Ishikawa (cell line): ENCODE measurements at regions not wholly inside any gene's neighbourhood (a gene's known extent, or its start where the extent isn't known, plus 50 kb on each side); places are given as distances from the start of the nearest gene placed in this dataset.

Experiments
- CEBPB ChIP-seq: IDR thresholded peaks from 2 replicates; pipeline ENCODE4 v1.6.1; 2012
- CREB1 ChIP-seq: IDR thresholded peaks from 2 replicates; pipeline ENCODE4 v1.6.1; 2012; ENCODE audit warnings: low read depth
- EGR1 ChIP-seq: IDR thresholded peaks from 2 replicates; pipeline ENCODE4 v1.6.1; 2012
- EP300 ChIP-seq: IDR thresholded peaks from 2 replicates; pipeline ENCODE4 v1.6.1; 2012; ENCODE audit warnings: borderline replicate concordance
- FOXM1 ChIP-seq: IDR thresholded peaks from 2 replicates; pipeline ENCODE4 v1.6.1; 2012; ENCODE audit warnings: low read depth, borderline replicate concordance
- MAX ChIP-seq: IDR thresholded peaks from 2 replicates; pipeline ENCODE4 v1.6.1; 2012
- NFIC ChIP-seq: IDR thresholded peaks from 2 replicates; pipeline ENCODE4 v1.6.1; 2012
- RAD21 ChIP-seq: IDR thresholded peaks from 2 replicates; pipeline ENCODE4 v1.6.1; 2012; ENCODE audit warnings: low read depth
- REST ChIP-seq: IDR thresholded peaks from 2 replicates; pipeline ENCODE4 v1.6.1; 2012; ENCODE audit warnings: low read depth, mild to moderate bottlenecking
- TAF1 ChIP-seq: IDR thresholded peaks from 2 replicates; pipeline ENCODE4 v1.6.1; 2012; ENCODE audit warnings: low read depth, mild to moderate bottlenecking
- TCF12 ChIP-seq: IDR thresholded peaks from 2 replicates; pipeline ENCODE4 v1.6.1; 2012; ENCODE audit warnings: low read depth
- TEAD4 ChIP-seq: IDR thresholded peaks from 2 replicates; pipeline ENCODE4 v1.6.1; 2012
- YY1 ChIP-seq: IDR thresholded peaks from 2 replicates; pipeline ENCODE4 v1.6.1; 2012; ENCODE audit warnings: low read depth
- ZBTB7A ChIP-seq: IDR thresholded peaks from 2 replicates; pipeline ENCODE4 v1.6.1; 2012; ENCODE audit warnings: low read depth
- TF ChIP-seq, protein P1 (sequence below): IDR thresholded peaks from 2 replicates; pipeline ENCODE4 v1.6.1; 2012

GRCh38 chr5:93660677-93661076, 77.7 kb downstream of the NR2F1 start:
- TF ChIP-seq MAX (no peak), TAF1 (no peak), TCF12 (no peak), YY1 (no peak), EP300 (no peak), CREB1 (no peak), REST (no peak), RAD21 (no peak), NFIC (no peak), TEAD4 (no peak), CEBPB (no peak), EGR1 (no peak), ZBTB7A (no peak), FOXM1 (no peak)
- TF ChIP-seq, protein P1, sequence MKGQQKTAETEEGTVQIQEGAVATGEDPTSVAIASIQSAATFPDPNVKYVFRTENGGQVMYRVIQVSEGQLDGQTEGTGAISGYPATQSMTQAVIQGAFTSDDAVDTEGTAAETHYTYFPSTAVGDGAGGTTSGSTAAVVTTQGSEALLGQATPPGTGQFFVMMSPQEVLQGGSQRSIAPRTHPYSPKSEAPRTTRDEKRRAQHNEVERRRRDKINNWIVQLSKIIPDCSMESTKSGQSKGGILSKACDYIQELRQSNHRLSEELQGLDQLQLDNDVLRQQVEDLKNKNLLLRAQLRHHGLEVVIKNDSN, result no peak

- TF ChIP-seq, protein P1, result no peak
- TF ChIP-seq TEAD4 (no peak), YY1 (no peak), TCF12 (no peak), MAX (no peak), CREB1 (no peak), TAF1 (no peak), RAD21 (no peak), EP300 (no peak), CEBPB (no peak), ZBTB7A (no peak), NFIC (no peak), REST (no peak), FOXM1 (no peak), EGR1 (no peak)
Observed at GRCh38 chr5:93658044-93658443, 75.0 kb downstream of the NR2F1 start.

DNA sequence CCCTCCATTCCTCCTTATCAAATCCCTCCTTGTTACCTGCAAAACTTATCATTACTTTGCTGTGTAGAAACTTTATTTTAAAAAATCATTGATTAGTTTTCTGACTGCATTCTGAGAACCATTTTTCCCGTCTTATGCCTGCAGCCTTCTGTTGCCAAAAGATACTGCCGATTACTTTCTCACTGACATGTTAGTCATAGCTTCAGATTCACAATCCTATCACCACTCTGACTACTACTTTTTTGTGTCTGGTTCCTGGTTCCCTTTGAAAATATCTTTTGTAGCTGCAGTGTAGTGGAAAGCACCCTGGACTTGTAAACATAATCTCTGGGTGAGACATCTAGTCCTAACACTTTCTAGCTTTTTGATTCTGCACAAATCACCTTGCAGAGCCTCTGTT, 71.7 kb downstream of the NR2F1 start:
- TF ChIP-seq REST, result no peak
- TF ChIP-seq CEBPB, result no peak
- TF ChIP-seq TCF12, result no peak
- TF ChIP-seq EGR1, result no peak
- TF ChIP-seq NFIC, result no peak
- TF ChIP-seq ZBTB7A, result no peak
- TF ChIP-seq MAX, result no peak
- no peak for TF ChIP-seq FOXM1
- no peak for TF ChIP-seq RAD21
- no peak for TF ChIP-seq TAF1
- TF ChIP-seq YY1, result no peak
- TF ChIP-seq EP300, result no peak

DNA sequence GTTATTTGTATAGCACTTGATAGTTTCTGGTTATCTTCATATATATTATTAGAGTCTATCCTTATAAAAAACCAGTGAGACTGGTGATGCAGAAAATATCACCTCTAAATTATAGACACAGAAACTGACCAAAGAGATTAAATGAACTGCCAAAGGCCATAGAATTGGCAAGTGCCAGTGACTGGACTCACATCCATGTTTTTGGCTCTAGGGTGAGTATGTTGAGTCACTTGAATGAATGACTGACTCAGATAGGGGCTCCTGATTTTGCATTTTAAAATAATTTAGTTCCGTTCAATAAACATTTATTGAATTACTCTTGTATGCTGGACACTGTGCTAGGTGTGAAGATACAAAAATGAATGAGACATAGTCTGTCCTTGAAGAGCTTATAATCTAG, 70.7 kb downstream of the NR2F1 start:
- TF ChIP-seq MAX (no peak), NFIC (no peak), TAF1 (no peak), TEAD4 (no peak), REST (no peak), RAD21 (no peak)
- TF ChIP-seq, protein P1, result no peak
